Stimulated activated CD4-positive, alpha-beta T cell treated with anti-CD3 and anti-CD28 coated beads, Interleukin-12 subunit alpha, Interleukin-12 subunit beta, amount 100 ng/mL, for 24 hours (primary cell): ENCODE measurements at regions not wholly inside any gene's neighbourhood (a gene's known extent, or its start where the extent isn't known, plus 50 kb on each side); places are given as distances from the start of the nearest gene placed in this dataset.
"Not testable (repeated sequence)": the region's sequence is repeated elsewhere in the genome, so short reads cannot be mapped to it uniquely, and the experiment has no call there.

Source experiments
- DNase-seq, 2 experiments: peaks; one replicate each; pipeline ENCODE4 v3.0.0-alpha.2; 2020; ENCODE audit warnings: low read depth in 2 of 2

DNA sequence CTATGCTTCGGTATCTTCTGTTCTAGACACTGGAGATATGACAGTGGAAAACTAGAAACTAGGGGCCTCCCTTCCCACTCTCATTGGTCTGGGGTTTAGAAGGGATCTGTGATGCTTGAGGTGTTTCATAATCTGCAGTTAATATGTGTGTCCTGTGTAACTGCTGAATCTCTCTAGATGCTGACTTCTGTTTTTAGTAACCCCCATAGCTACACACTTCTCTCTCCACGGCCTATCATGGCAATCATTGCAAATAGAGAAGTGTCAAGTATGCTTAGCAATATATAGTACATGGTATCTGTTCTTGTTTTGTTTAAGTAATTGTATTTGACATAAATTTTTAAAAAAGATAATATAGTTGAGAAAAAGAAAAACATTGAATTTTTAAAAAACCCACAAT is 394.6 kb upstream of the MMS22L start:
- no peak for DNase-seq

DNA sequence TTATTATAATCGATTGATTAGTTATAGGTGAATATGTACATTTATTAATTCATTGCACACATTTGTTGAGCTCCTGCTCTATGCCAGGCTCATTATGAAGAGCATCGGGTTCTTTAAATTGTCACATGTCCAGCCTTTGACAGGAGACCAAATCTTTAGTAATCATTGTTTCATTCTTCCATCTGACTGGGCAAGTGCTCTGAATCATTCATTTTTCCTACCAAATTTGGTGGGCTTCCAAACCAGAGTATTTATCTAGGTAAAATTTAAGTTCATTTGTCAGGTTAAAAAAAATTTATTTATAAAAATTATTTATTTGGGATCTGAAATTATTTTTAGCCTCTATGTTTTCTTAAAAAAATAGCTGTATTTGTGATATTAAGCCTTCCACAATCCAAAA is 404.9 kb upstream of the MMS22L start:
- DNase-seq = no peak

DNA sequence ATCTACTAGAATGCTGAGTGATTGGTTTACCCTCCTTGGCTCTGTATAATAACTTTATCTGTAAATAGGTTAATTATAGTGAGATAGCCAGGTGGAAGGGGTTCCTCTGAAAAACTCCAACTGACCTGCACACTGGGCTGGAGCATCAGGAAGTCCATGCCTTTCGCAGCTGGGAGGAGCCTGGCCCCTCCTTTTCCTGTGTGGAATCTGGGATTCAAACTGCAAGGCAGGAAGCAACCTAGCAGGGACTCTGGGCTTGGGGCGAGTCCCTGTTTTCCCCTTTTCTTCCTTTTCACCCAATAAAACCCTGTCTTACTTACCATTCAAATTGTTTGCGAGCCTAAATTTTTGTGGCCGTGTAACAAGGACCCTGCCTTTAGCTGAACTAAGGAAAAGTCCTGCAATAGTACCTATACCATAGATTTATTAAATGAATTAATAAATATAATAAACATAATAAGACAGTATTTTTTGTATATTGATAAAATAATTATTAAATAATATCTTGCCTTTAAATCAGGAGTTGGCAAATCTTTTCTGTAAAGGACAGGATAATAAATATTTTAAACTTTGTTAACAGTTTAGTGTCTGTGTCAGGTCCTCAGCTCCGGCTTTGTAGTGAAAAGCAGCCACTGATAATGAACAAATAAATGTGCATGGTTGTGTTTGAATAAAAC is 406.2 kb upstream of the MMS22L start:
- DNase-seq = no peak

DNA sequence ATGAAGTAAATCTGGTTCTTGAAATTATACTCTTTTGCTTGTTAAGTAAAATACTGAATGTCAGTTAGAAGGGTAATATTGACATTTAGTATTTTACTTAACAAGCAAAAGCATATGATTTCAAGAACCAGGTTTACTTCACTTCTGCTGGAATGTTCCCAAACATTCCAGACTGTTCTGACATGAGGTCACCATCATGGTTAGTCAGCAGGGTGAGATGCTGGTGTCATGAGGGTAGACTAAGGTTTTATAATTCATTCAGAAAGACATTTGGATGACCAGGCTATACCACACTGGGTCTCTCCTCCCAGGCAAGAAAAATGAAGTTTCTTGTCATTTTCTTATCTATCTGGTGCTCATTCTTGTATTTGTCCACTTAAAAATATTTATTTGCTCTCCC is 414.4 kb upstream of the MMS22L start:
- no peak for DNase-seq

DNA sequence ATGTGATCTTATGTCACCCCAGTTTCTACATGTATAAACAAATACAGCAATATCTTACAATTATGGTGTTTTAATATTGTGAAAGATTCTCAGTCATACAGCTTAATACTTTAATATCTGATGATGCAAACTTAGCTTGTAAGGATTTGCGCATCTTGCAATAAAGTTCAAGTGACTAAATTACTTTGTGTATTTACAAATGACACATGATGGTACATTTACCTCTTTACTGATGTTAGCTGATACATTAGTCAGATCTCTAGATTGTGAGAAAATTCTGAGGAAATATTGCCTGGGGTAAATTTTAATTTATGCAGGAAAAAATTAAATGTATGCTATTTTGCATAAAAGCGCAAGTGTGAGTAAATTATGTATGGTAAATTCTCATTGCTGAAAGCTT is 418.8 kb upstream of the MMS22L start:
- no peak for DNase-seq

DNA sequence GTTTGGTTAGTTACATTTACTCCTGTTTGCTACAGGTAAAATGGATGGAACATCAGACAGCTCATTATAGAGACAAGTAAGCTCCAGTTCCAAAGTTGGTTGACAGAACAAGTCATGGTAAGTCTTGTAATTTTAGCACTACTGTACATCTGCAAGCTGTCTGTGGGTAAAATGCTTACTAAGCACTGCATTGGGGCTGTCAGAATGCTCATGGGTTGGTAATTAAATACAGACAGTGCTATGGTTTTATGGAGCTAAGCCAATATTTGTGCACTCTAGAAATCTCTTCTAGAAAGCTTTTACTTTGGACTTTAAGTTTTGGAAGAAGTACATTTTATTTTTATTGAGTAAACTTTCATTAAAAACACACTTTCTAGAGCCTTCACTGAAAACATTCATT is 419.2 kb upstream of the MMS22L start:
- DNase-seq = no peak

DNA sequence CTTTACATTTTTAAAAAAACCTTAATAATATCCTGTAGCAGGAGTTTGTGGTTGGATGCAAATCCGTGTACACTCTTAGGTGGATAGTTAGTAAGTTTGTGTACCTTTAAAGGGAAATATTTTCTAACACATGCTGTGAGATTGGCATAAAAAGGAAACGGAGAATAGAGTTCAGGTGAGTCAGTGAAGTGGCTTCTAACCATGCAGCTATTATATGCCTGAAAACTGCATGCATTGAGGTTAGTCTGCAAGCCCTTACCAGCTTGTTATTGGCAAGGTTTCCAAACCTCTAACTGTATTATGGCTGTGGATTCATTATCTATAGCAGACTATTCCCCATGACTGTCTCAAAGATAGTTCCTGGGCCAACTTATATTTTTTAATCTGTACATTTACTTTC is 420.6 kb upstream of the MMS22L start:
- DNase-seq = no peak

DNA sequence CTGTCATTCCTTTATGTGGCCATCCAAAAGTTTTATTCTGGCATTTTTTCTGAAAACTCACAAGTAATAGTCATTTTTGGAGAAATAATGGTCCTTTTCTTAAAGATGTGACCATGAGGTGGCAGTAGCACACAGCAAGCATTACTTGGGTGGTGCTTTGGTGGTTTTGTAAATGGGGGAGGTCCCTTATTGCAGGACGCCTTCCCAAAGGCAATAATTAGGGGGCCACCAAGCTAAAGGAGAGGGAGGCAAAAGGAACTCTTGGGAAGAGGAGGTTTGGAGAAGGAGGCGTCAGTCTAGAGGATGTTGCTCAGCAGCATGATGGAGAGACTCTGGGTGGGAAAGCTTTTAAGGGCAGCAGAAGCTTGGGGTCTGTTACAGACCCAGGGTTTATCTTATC is 422.6 kb upstream of the MMS22L start:
- no peak for DNase-seq

DNA sequence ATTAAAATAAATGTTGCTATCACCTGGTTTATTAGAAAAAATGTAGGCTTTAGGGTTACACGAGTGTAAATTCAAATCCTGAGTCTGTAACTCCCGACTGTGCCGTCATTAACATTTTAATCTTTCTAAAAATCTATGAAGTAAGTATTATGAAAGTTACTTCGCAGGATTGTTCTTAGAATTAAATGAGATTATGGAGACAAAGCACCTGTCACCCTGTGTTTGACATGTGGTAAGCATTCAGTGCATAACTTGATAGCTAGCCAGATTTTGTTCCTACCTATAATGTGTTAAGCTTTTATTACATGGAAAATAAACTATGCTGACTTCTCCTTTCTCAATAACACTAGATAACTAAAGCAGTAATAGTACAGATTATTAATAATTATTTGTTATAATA is 429.7 kb upstream of the MMS22L start:
- DNase-seq = no peak

DNA sequence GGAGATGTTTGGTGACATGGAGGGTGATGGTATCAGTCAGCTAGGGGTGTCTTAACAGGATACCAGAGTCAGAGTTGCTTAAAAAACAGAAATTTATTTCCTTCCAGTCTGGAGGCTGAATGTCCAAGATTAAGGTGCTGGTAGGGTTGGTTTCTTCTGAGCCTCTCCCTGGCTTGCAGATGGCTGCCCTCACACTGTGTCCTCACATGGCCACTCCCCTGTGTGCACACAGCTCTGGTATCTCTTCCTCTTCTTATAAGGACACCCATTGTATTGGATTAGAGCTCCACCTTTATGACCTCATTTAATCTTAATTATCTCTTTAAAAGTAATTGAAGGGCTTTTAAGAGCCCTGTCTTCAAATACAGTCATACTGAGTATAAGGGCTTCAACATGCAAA is 431.8 kb upstream of the MMS22L start:
- no peak for DNase-seq

DNA sequence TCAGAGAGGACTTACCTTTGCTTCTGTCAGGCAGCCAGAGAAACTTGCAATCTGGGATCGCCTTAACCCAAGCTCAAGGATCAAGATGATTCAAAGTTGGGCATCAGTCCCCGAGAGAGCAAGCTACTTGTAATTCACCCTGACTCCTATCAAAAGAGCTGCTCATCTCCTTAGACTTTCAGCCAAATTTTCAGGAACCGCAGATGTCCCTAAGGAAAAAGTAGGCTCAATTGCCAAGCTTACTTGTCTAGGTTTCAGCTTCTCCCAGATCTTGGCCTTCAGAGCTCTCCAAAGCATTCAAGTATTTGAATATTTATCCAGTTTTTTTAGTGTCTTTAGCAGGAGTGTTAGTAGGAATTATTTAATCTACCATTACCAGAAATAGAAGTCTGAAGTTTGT is 434.1 kb upstream of the MMS22L start:
- DNase-seq = no peak

DNA sequence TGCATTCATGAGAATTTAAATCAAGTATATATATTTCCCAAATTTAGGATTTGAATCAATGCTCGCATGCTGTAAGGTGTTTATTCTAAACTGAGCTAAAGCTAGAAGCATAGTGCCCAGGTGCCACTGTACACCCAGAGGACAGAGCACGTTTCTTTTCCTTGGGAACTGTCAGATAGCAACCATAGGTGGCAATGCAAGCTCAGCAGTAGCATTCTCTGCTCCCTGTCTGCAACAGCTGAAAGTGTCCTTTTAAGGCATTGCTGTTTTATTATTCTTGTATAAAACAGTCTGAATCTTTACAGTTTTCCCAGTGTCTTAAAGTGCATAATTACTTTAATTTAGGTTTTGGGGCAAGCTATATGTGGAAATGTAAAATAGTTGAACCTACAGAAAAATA is 443.4 kb upstream of the MMS22L start:
- DNase-seq = no peak

DNA sequence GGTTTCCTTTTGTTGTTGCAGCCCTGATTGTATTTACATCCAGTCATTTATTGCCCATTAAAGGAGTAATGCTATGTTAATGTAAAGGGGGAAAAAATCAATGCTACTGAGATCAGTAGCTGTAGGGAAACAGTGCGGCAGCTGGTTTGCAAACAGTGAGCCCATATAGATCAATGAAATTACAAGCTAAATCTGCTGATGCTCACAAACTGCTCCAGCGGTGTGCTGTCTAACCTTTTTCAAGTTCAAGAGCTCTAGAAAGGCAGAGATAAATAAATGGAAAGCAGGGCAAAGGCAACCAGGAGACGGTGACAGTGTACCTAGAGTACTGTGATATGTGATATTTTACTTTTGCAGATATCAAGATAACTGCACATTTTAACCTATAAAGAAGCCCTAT is 449.0 kb upstream of the MMS22L start:
- DNase-seq = no peak

DNA sequence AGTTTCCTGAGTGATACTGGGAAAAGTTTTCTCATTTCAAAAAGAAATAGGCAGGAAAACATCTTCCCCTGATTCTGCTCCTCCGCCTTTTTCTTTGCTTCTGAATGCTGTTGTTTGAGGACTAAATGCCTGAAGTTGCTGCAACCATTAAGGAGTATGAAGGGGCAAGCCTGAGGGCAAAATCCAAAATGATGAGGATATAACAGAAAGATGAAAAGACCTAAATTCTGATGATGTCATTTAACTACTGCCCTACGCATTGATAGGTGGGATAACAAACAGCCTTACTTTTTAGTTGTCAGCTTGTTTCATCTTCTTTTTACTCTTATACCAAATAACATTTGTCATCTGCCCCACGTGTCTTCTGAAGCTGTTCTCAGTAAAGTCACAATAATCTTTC is 474.6 kb upstream of the MMS22L start:
- no peak for DNase-seq

DNA sequence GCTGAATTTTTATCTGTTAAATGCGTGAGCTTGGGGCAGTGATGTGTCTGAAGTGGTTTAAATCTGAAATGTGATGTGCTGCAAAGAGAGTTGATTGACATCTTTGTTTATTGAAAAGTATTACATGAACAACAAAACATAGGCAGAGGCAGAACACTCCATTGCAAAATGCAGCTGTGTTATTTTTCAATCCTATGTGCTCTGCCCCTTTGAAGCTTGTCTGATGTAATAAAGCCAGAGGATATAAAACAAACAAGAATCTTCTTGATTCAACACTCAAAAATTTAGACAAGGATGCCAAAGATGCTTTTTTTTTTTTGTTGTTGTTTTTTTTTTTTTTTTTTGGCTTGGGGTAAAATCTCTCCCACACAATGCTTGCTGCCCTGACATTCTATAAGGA is 482.4 kb upstream of the MMS22L start:
- DNase-seq = no peak

DNA sequence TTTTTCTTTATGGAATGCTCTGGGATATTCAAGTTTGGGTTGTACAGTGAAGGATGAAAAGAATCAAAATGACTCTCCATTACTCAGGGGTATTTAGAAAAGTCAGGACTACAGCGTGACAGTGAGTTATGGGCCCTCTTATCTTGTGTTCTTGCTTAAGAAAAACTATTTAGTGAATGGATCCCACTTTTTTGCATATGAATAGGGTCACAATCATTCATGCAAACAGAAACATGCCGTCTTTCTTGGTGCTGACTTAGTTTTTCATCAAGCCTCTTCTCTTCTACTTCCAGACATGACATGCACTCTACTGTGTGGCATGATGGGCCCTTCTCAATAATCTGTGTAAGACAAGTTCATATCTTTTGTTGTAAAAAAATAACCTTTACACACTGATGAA is 488.4 kb upstream of the MMS22L start:
- no peak for DNase-seq

DNA sequence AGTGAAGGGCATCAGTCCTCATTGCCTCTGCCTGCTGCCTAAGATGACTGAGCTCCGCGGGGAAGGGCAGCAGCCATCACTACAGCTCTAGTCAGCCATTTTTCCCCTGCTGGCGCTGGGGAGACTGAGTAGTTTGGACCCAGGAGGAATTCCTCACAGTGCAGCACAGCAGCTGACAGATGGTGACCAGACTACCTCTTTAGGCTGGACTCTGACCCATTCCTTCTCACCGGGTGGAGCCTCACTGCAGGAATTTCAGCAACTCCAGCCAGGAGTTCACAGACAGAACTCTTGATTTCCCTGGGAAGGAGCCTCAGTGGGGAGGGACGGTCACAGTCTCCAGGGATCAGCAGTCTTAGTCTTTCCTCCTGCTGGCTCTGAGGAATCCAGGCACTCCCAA is 492.0 kb upstream of the MMS22L start:
- no peak for DNase-seq

DNA sequence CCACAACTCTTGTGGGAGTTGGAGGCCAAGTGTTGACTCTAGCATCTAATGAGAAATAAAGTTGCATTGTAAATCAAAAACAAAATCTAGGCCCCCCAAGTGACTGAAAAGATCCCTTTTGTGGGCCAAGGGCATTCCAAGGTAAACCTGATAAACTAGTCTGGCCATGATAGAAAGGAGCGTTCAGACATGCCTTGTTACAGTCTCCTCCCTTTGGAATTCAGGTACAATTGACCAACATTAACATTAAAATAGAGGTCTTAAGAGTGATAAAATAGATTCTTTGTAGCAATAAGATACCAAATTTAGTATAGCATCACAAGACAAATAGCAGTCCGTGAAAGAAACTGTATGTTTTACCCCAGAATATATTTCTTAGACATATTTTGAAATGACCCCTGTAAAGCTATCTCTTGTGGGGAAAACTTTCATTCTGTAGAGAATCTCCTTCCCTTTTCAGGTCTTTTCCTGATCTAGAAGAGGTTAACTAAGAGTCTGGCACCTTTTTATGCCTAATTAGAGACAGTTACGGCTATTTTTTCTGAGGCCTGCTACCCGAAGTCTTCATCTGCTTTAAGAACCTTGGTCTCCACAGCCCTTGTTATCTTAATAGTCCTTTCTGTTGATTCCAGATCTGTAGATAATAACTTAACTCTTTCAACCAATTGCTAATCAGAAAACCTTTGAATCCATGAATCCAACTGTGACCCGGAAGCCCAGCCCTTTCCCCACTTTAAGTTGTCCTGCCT is 495.4 kb upstream of the MMS22L start:
- DNase-seq = no peak

DNA sequence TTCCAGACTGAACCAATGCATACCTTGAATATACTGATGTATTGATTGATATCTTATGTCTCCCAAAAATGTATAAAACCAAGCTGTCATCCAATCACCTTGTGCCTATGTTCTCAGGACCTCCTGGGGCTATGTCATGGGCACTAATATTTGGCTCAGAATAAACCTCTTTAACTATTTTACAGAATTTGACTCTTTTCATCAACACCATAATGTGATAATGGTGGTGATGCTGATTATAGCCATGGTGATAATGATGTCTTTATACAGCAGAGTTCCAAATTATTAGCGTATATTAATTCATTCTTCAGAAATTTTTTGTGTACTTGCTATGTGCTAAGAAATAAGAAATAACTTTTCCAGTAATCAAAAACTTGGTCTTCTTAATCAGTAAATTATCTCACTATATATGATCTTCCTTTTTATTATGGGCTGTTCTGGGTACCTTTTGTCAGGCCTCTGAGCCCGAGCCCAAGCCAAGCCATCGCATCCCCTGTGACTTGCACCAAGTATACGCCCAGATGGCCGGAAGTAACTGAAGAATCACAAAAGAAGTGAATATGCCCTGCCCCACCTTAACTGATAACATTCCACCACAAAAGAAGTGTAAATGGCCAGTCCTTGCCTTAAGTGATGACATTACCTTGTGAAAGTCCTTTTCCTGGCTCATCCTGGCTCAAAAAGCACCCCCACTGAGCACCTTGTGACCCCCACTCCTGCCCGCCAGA is 496.2 kb upstream of the MMS22L start:
- not testable (repeated sequence) for DNase-seq

DNA sequence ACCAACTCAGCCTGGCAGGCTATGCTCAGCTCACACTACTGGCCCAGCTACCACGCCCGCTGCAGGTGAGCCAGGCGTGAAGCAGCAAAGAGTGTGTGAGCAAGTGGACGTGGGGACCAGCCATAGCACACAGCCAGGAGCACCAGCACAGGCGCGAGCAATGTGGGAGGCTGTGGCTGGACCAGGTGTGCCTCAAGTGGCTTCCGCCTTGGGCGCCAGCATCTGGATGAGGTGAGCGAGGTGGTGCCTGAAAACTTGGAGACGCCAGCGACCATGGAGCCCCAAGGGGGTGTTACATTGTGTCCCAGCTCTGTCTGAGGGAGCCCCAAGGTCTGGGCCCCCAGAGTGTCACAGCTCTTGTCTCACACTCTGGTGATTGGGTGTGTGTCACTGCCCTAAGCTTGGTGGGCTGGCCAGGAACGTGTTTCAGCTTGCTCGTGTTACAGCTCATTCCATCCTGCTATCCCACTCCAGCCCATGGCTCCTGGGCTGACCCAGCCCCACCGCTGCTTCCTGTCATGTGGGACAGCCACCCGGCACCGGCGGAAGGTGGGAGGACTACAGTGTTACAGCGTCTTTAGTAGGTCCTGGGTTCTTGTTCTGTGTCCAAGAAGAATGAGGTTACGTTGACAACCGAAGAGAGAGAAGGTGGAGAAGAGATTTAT is 508.0 kb upstream of the MMS22L start:
- no peak for DNase-seq

DNA sequence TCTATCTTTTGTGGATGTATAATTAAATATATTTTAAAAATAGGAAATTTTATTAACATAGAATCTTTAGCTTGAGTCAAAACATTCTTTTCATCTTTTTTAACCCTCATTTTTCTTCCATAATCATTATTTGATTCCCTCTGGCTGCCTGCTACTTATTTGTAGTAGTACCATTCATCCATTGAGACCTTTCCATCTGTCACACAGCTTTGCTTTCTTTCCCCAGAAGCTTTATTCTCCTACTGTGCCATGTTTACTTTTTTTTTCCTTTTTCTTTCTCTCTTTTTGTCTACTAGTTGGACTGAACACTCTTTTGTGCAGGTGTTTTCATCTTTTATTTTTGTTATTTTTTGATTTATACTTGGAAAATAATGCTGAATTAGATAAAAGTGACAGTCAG is 522.6 kb upstream of the MMS22L start:
- DNase-seq = no peak

DNA sequence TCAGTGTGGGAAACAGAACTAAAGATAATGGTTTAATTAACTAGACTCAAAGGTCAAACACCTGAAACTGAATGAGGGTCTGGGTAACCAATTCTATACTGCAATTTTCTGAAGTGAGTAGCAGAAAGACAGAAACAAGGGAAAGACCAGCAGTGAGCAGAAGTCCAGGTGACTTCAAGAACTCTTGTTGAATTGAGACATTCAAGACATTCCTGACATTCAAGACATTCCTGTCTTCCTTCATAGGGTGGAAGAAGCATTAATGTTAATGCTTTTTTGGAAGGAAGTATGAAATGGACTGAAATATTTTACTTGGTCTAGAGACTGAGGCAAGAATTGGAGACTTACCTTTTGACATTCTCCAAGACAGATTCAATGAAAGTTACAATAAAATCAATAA is 529.9 kb upstream of the MMS22L start:
- DNase-seq = no peak
